ENCODE measurements at regions not wholly inside any gene's neighbourhood (a gene's known extent, or its start where the extent isn't known, plus 50 kb on each side); places are given as distances from the start of the nearest gene placed in this dataset.
"Not testable (repeated sequence)": the region's sequence is repeated elsewhere in the genome, so short reads cannot be mapped to it uniquely, and the experiment has no call there.

- DNase-seq (ENCODE audit: low read depth in 2 of 2), result no peak
Observed at GRCh38 chr11:130979386-130979972, 63.2 kb upstream of the SNX19 start.

- no peak for DNase-seq (ENCODE audit: low read depth in 2 of 2)
Observed at GRCh38 chr11:130980071-130980862, 64.0 kb upstream of the SNX19 start.

- DNase-seq (ENCODE audit: low read depth in 2 of 2), result not testable (repeated sequence)
Observed at GRCh38 chr11:130984241-130984640, 68.0 kb upstream of the SNX19 start.

GRCh38 chr11:130992788-130993187 lies 76.5 kb upstream of the SNX19 start:
- no peak for DNase-seq (ENCODE audit: low read depth in 2 of 2)

- DNase-seq (ENCODE audit: low read depth in 2 of 2), result no peak
Observed at GRCh38 chr11:130994043-130994442, 77.8 kb upstream of the SNX19 start.

GRCh38 chr11:130995266-130995665 lies 79.0 kb upstream of the SNX19 start:
- no peak for DNase-seq (ENCODE audit: low read depth in 2 of 2)

- DNase-seq (ENCODE audit: low read depth in 2 of 2), result no peak
Observed at GRCh38 chr11:130997278-130997677, 81.0 kb upstream of the SNX19 start.

GRCh38 chr11:130999086-130999485 lies 82.8 kb upstream of the SNX19 start:
- no peak for DNase-seq (ENCODE audit: low read depth in 2 of 2)

- DNase-seq (ENCODE audit: low read depth in 2 of 2), result no peak
Observed at GRCh38 chr11:130999992-131000770, 83.9 kb upstream of the SNX19 start.

- DNase-seq (ENCODE audit: low read depth in 2 of 2), result no peak
Observed at GRCh38 chr11:131002145-131002544, 85.9 kb upstream of the SNX19 start.

GRCh38 chr11:131005829-131006228 lies 89.5 kb upstream of the SNX19 start:
- no peak for DNase-seq (ENCODE audit: low read depth in 2 of 2)

- DNase-seq (ENCODE audit: low read depth in 2 of 2), result no peak
Observed at GRCh38 chr11:131025020-131025419, 108.7 kb upstream of the SNX19 start.

GRCh38 chr11:131025421-131026125 lies 109.3 kb upstream of the SNX19 start:
- DNase-seq (ENCODE audit: low read depth in 2 of 2), result no peak

GRCh38 chr11:131027491-131027890 lies 111.2 kb upstream of the SNX19 start:
- DNase-seq (ENCODE audit: low read depth in 2 of 2), result no peak

- DNase-seq (ENCODE audit: low read depth in 2 of 2), result no peak
Observed at GRCh38 chr11:131033151-131033651, 116.9 kb upstream of the SNX19 start.

- no peak for DNase-seq (ENCODE audit: low read depth in 2 of 2)
Observed at GRCh38 chr11:131036514-131036913, 120.2 kb upstream of the SNX19 start.

- no peak for DNase-seq (ENCODE audit: low read depth in 2 of 2)
Observed at GRCh38 chr11:131037873-131038272, 121.6 kb upstream of the SNX19 start.

- DNase-seq (ENCODE audit: low read depth in 2 of 2), result no peak
Observed at GRCh38 chr11:131038597-131038996, 122.3 kb upstream of the SNX19 start.

- no peak for DNase-seq (ENCODE audit: low read depth in 2 of 2)
Observed at GRCh38 chr11:131041331-131042040, 125.2 kb upstream of the SNX19 start.

GRCh38 chr11:131042041-131042390 lies 125.7 kb upstream of the SNX19 start:
- no peak for DNase-seq (ENCODE audit: low read depth in 2 of 2)

GRCh38 chr11:131043251-131043650 lies 127.0 kb upstream of the SNX19 start:
- DNase-seq (ENCODE audit: low read depth in 2 of 2), result no peak
